GM18907 (cell line): ENCODE measurements at regions not wholly inside any gene's neighbourhood (a gene's known extent, or its start where the extent isn't known, plus 50 kb on each side); places are given as distances from the start of the nearest gene placed in this dataset.

Experiments used
- ATAC-seq: cut with Tn5 transposase; IDR thresholded peaks from one replicate; pipeline ENCODE4 v1.9.1; 2021; ENCODE audit warnings: mild to moderate bottlenecking, moderate library complexity; ENCODE audit not compliant: unreplicated experiment

GRCh38 chr18:77716282-77716681 is 466.6 kb downstream of the GALR1 start:
- no peak for ATAC-seq

GRCh38 chr18:77733292-77733903 is 483.8 kb downstream of the GALR1 start:
- ATAC-seq = no peak

- ATAC-seq = no peak
Measured at GRCh38 chr18:77736842-77737241, 487.2 kb downstream of the GALR1 start.

- ATAC-seq = no peak
Measured at GRCh38 chr18:77737405-77737804, 487.8 kb downstream of the GALR1 start.

- ATAC-seq = no peak
Measured at GRCh38 chr18:77749089-77749488, 499.4 kb downstream of the GALR1 start.

- ATAC-seq = no peak
Measured at GRCh38 chr18:77750006-77750405, 500.4 kb downstream of the GALR1 start.

GRCh38 chr18:77754475-77755044 is 504.9 kb downstream of the GALR1 start:
- ATAC-seq = no peak

GRCh38 chr18:77755187-77755586 is 505.5 kb downstream of the GALR1 start:
- no peak for ATAC-seq

- no peak for ATAC-seq
Measured at GRCh38 chr18:77761332-77761731, 511.7 kb downstream of the GALR1 start.

- ATAC-seq = no peak
Measured at GRCh38 chr18:77762014-77762413, 512.4 kb downstream of the GALR1 start.

- ATAC-seq = no peak
Measured at GRCh38 chr18:77762642-77763041, 513.0 kb downstream of the GALR1 start.

- ATAC-seq = no peak
Measured at GRCh38 chr18:77763530-77764145, 514.0 kb downstream of the GALR1 start.

GRCh38 chr18:77765468-77765867 is 515.8 kb downstream of the GALR1 start:
- no peak for ATAC-seq

GRCh38 chr18:77766421-77766820 is 516.8 kb downstream of the GALR1 start:
- no peak for ATAC-seq

- no peak for ATAC-seq
Measured at GRCh38 chr18:77772177-77772576, 522.5 kb downstream of the GALR1 start.

- no peak for ATAC-seq
Measured at GRCh38 chr18:77776104-77776503, 526.5 kb downstream of the GALR1 start.

GRCh38 chr18:77777163-77777562 is 527.5 kb downstream of the GALR1 start:
- no peak for ATAC-seq

- no peak for ATAC-seq
Measured at GRCh38 chr18:77784759-77785379, 535.2 kb downstream of the GALR1 start.

GRCh38 chr18:77785415-77785975 is 535.8 kb downstream of the GALR1 start:
- no peak for ATAC-seq

- no peak for ATAC-seq
Measured at GRCh38 chr18:77803024-77803423, 553.4 kb downstream of the GALR1 start.

- ATAC-seq = no peak
Measured at GRCh38 chr18:77804382-77804781, 554.7 kb downstream of the GALR1 start.

- ATAC-seq = no peak
Measured at GRCh38 chr18:77807650-77808049, 558.0 kb downstream of the GALR1 start.
